GM23338 (cell line): ENCODE measurements at regions not wholly inside any gene's neighbourhood (a gene's known extent, or its start where the extent isn't known, plus 50 kb on each side); places are given as distances from the start of the nearest gene placed in this dataset.

ENCODE experiments used
- ATAC-seq: fragments of 200-7000 bp; cut with Tn5 transposase; 3 replicates; pipeline ENCODE4 v1.9.1; 2020
- DNase-seq: peaks from one replicate; pipeline ENCODE4 v3.0.0-alpha.2; 2015; ENCODE audit warnings: low spot score
- H2AFZ ChIP-seq: fragments of 200-600 bp; sonication (generic); 2 replicates; pipeline ENCODE4 v1.8.0; 2016; ENCODE audit warnings: antibody characterized with exemption, mild to moderate bottlenecking, moderate library complexity
- H3F3A ChIP-seq: fragments of 200-600 bp; sonication (generic); replicated peaks from 2 replicates; pipeline ENCODE4 v1.8.0; 2017; ENCODE audit warnings: antibody characterized with exemption, mixed run types, low read depth
- H3K27ac ChIP-seq: fragments of 200-600 bp; sonication (generic); 2 replicates; pipeline ENCODE4 v1.6.1; 2016; ENCODE audit warnings: low read depth
- H3K27me3 ChIP-seq: fragments of 200-600 bp; sonication (generic); 2 replicates; pipeline ENCODE4 v1.8.0; 2016; ENCODE audit warnings: mild to moderate bottlenecking, mixed run types, moderate library complexity; ENCODE audit not compliant: insufficient read depth
- H3K36me3 ChIP-seq: fragments of 200-600 bp; sonication (generic); 2 replicates; pipeline ENCODE4 v1.8.0; 2016; ENCODE audit warnings: mild to moderate bottlenecking; ENCODE audit not compliant: insufficient read depth
- H3K4me1 ChIP-seq: fragments of 200-600 bp; sonication (generic); 2 replicates; pipeline ENCODE4 v1.8.0; 2016; ENCODE audit warnings: mild to moderate bottlenecking, moderate library complexity; ENCODE audit not compliant: insufficient read depth
- H3K4me2 ChIP-seq: fragments of 200-600 bp; sonication (generic); 2 replicates; pipeline ENCODE4 v1.7.1; 2017; ENCODE audit warnings: mixed run types
- H3K4me3 ChIP-seq: fragments of 200-600 bp; sonication (generic); 2 replicates; pipeline ENCODE4 v1.6.1; 2016; ENCODE audit warnings: mixed run types
- H3K79me2 ChIP-seq: fragments of 200-600 bp; sonication (generic); replicated peaks from 2 replicates; pipeline ENCODE4 v1.8.0; 2017; ENCODE audit warnings: mild to moderate bottlenecking; ENCODE audit not compliant: insufficient read depth
- H3K9me2 ChIP-seq: fragments of 200-600 bp; sonication (generic); 2 replicates; pipeline ENCODE4 v1.8.0; 2017; ENCODE audit not compliant: insufficient read depth
- H4K20me1 ChIP-seq: fragments of 200-600 bp; sonication (generic); replicated peaks from 2 replicates; pipeline ENCODE4 v1.8.0; 2017; ENCODE audit warnings: mild to moderate bottlenecking; ENCODE audit not compliant: insufficient read depth
- H3K27ac Mint-ChIP-seq: 2 replicates; pipeline ENCODE4 v1.8.0; 2020; ENCODE audit warnings: inconsistent platforms, mild to moderate bottlenecking, moderate library complexity, mixed read lengths
- H3K27me3 Mint-ChIP-seq: 3 replicates; pipeline ENCODE4 v1.8.0; 2022; ENCODE audit warnings: low read depth, mild to moderate bottlenecking, moderate library complexity, mixed read lengths, inconsistent platforms; ENCODE audit not compliant: insufficient read depth, poor library complexity
- H3K36me3 Mint-ChIP-seq: 3 replicates; pipeline ENCODE4 v1.8.0; 2021; ENCODE audit warnings: low read depth, mild to moderate bottlenecking, inconsistent platforms, moderate library complexity, mixed read lengths
- H3K4me1 Mint-ChIP-seq: 3 replicates; pipeline ENCODE4 v1.8.0; 2020; ENCODE audit warnings: mild to moderate bottlenecking, inconsistent platforms, mixed read lengths
- H3K4me3 Mint-ChIP-seq: 3 replicates; pipeline ENCODE4 v1.8.0; 2021; ENCODE audit warnings: moderate library complexity, mild to moderate bottlenecking, inconsistent platforms, mixed read lengths
- H3K9me3 Mint-ChIP-seq: 3 replicates; pipeline ENCODE4 v1.8.0; 2020; ENCODE audit warnings: moderate library complexity, mild to moderate bottlenecking, inconsistent platforms, mixed read lengths
- CREB1 ChIP-seq: fragments of 250-450 bp; sonication (Bioruptor Pico); IDR thresholded peaks from 2 replicates; pipeline ENCODE4 v1.5.0; 2020; ENCODE audit warnings: low read depth, mild to moderate bottlenecking, moderate library complexity
- CTCF ChIP-seq, 2 experiments: fragments of 200-600 bp in 1 of 2; sonication (generic) in 1 of 2; conservative IDR thresholded peaks; 2 replicates each; pipeline versions ENCODE4 v1.5.1 to v1.6.1; 2016 to 2017; ENCODE audit warnings: antibody characterized with exemption in 2 of 2, low read depth in 2 of 2, mild to moderate bottlenecking in 2 of 2, moderate library complexity in 1 of 2
- EZH2phosphoT487 ChIP-seq: fragments of 200-600 bp; sonication (generic); IDR thresholded peaks from one replicate; pipeline ENCODE4 v1.8.1; 2018; ENCODE audit warnings: antibody characterized with exemption; ENCODE audit not compliant: unreplicated experiment
- JUNB ChIP-seq: IDR thresholded peaks from one replicate; pipeline ENCODE4 v1.6.1; 2016; ENCODE audit warnings: antibody characterized with exemption; ENCODE audit not compliant: unreplicated experiment
- NANOG ChIP-seq: IDR thresholded peaks from 2 replicates; pipeline ENCODE4 v1.6.1; 2016; ENCODE audit warnings: antibody characterized with exemption, borderline replicate concordance
- POLR2AphosphoS5 ChIP-seq: IDR thresholded peaks from 2 replicates; pipeline ENCODE4 v1.6.1; 2016; ENCODE audit warnings: antibody characterized with exemption, low read depth
- REST ChIP-seq: IDR thresholded peaks from one replicate; pipeline ENCODE4 v1.6.1; 2018; ENCODE audit warnings: antibody characterized with exemption; ENCODE audit not compliant: unreplicated experiment
- STAT1 ChIP-seq: IDR thresholded peaks from one replicate; pipeline ENCODE4 v1.6.1; 2016; ENCODE audit warnings: antibody characterized with exemption; ENCODE audit not compliant: unreplicated experiment
- ZNF114 ChIP-seq: fragments of 250-450 bp; sonication (Bioruptor Pico); IDR thresholded peaks from 2 replicates; pipeline ENCODE4 v1.5.0; 2020; ENCODE audit warnings: mild to moderate bottlenecking, moderate library complexity
- ZNF331 ChIP-seq: fragments of 250-450 bp; sonication (Bioruptor Pico); IDR thresholded peaks from 2 replicates; pipeline ENCODE4 v1.5.0; 2020; ENCODE audit warnings: low read depth, mild to moderate bottlenecking, moderate library complexity

GRCh38 chr10:23557777-23558176, 118.9 kb downstream of the OTUD1 start:
- Histone ChIP-seq H3K36me3 (no peaks in the 10 kb centered on the region), H3K79me2 (no peaks in the 10 kb centered on the region), H4K20me1 (no peaks in the 10 kb centered on the region), H3K27ac (no peak overlapping the region), H3K4me2 (no peak overlapping the region), H3K27me3 (no peaks in the 10 kb centered on the region), H3F3A (no peaks in the 10 kb centered on the region), H2AFZ (no peak overlapping the region), H3K9me2 (no peaks in the 10 kb centered on the region), H3K4me3 (no peak overlapping the region), H3K4me1 (no peaks in the 10 kb centered on the region)
- no peaks in the 10 kb centered on the region for H3K27me3 Mint-ChIP-seq
- peaks cover 7% of the 10 kb centered on the region; the same call in 2 of the 3 replicates for H3K36me3 Mint-ChIP-seq
- no peak overlapping the region for H3K27ac Mint-ChIP-seq
- DNase-seq: no peak
- TF ChIP-seq ZNF114 (CRISPR knock-in tag): no peak
- TF ChIP-seq JUNB: no peak
- TF ChIP-seq REST: no peak
- TF ChIP-seq CTCF (conservative IDR thresholded peaks at IDR 0.05; ENCODE audit: low read depth in 2 of 2): no peak
- TF ChIP-seq CREB1 (CRISPR knock-in tag): no peak
- no peak for TF ChIP-seq POLR2AphosphoS5
- no peak for TF ChIP-seq NANOG
- H3K9me3 Mint-ChIP-seq: peaks cover 13% of the 10 kb centered on the region
- ATAC-seq: no peak
- H3K4me3 Mint-ChIP-seq: no peak overlapping the region
- H3K4me1 Mint-ChIP-seq: no peaks in the 10 kb centered on the region

GRCh38 chr10:23558361-23558799, 119.5 kb downstream of the OTUD1 start:
- Histone ChIP-seq H4K20me1 (no peaks in the 10 kb centered on the region), H3K4me3 (no peak overlapping the region), H3F3A (no peaks in the 10 kb centered on the region), H3K9me2 (no peaks in the 10 kb centered on the region), H3K27ac (no peak overlapping the region), H3K79me2 (no peaks in the 10 kb centered on the region), H3K4me2 (no peak overlapping the region), H3K36me3 (no peaks in the 10 kb centered on the region), H3K4me1 (no peaks in the 10 kb centered on the region), H3K27me3 (no peaks in the 10 kb centered on the region), H2AFZ (no peak overlapping the region)
- Mint-ChIP-seq H3K4me1 (no peaks in the 10 kb centered on the region), H3K9me3 (peaks cover 15% of the 10 kb centered on the region), H3K4me3 (no peak overlapping the region), H3K27ac (no peak overlapping the region), H3K36me3 (peaks cover 7% of the 10 kb centered on the region; the same call in 2 of the 3 replicates), H3K27me3 (no peaks in the 10 kb centered on the region)
- no peak for DNase-seq
- ATAC-seq: no peak
- TF ChIP-seq STAT1 (no peak), EZH2phosphoT487 (no peak), JUNB (no peak), REST (no peak), ZNF114 (CRISPR knock-in tag) (no peak), POLR2AphosphoS5 (no peak), CTCF (conservative IDR thresholded peaks at IDR 0.05; ENCODE audit: low read depth in 2 of 2) (no peak), ZNF331 (no peak)
